ENCODE measurements at regions not wholly inside any gene's neighbourhood (a gene's known extent, or its start where the extent isn't known, plus 50 kb on each side); places are given as distances from the start of the nearest gene placed in this dataset.

DNA sequence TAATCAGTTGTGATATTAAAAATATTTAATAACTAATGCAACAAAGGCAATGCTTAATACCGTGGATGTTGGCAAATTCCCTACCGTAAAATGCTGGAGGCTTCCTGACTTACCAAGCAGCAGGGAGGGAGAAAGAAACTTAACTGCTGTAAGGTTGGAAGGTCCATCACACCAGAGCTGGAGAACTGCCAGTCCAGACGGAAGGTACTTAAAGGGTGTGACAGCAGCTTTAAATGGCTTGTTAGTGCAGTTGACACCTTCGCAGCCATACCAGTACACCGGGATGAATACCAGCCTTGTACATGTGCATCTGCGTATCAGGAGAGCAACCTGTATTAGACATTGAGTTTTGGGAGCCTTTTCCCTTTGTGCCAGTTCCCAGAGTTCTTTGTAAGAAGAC lies 269.5 kb upstream of the NCAM2 start:
- H3K9ac ChIP-seq (ENCODE audit: low read length) = no peak overlapping the region
- peaks cover 11 to 21% of the 10 kb centered on the region in 2 experiments; a peak in 2 of 4 replicates for H3K9me3 ChIP-seq (ENCODE audit: control insufficient read depth in 1 of 2, insufficient read depth in 1 of 2, low read depth in 1 of 2, low read length in 2 of 2)
- no peak overlapping the region for H3K27ac ChIP-seq (ENCODE audit: low read depth, low read length)
- no peaks in the 10 kb centered on the region for H3K27me3 ChIP-seq (ENCODE audit: insufficient read depth, low read length)
- no peaks in the 10 kb centered on the region for H4K20me1 ChIP-seq (ENCODE audit: insufficient read depth)
- intact Hi-C loops (cut with micrococcal nuclease) = no loop called here
- ATAC-seq = no peak
- RAD21 ChIA-PET (ENCODE audit: low non-redundant PET in 1 of 2, low total read pairs in 2 of 2, uncharacterized antibody in 2 of 2, unreplicated experiment in 2 of 2) = no interaction called here
- POLR2A ChIA-PET = no interaction called here
- DNase-seq (ENCODE audit: low read depth, low spot score) = no peak
- TF ChIP-seq EZH2 (IDR thresholded peaks at IDR 0.05) = no peak
- no peak for TF ChIP-seq FOSL1 (IDR thresholded peaks at IDR 0.05; ENCODE audit: low read depth)
- no peak for TF ChIP-seq ELF1 (IDR thresholded peaks at IDR 0.05; ENCODE audit: borderline replicate concordance, low read depth)
- TF ChIP-seq, protein P1, sequence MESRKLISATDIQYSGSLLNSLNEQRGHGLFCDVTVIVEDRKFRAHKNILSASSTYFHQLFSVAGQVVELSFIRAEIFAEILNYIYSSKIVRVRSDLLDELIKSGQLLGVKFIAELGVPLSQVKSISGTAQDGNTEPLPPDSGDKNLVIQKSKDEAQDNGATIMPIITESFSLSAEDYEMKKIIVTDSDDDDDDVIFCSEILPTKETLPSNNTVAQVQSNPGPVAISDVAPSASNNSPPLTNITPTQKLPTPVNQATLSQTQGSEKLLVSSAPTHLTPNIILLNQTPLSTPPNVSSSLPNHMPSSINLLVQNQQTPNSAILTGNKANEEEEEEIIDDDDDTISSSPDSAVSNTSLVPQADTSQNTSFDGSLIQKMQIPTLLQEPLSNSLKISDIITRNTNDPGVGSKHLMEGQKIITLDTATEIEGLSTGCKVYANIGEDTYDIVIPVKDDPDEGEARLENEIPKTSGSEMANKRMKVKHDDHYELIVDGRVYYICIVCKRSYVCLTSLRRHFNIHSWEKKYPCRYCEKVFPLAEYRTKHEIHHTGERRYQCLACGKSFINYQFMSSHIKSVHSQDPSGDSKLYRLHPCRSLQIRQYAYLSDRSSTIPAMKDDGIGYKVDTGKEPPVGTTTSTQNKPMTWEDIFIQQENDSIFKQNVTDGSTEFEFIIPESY (IDR thresholded peaks at IDR 0.05; ENCODE audit: extremely low read depth, insufficient replicate concordance, low read length) = no peak
- no peak for TF ChIP-seq POLR2AphosphoS5 (IDR thresholded peaks at IDR 0.05; ENCODE audit: low read depth, low read length)
- TF ChIP-seq YY1 (IDR thresholded peaks at IDR 0.05; ENCODE audit: extremely low read depth, insufficient replicate concordance, low read depth, low read length) = no peak
- no peak for TF ChIP-seq ZNF274 (IDR thresholded peaks at IDR 0.05; ENCODE audit: low read depth, low read length)
- TF ChIP-seq, protein P2, sequence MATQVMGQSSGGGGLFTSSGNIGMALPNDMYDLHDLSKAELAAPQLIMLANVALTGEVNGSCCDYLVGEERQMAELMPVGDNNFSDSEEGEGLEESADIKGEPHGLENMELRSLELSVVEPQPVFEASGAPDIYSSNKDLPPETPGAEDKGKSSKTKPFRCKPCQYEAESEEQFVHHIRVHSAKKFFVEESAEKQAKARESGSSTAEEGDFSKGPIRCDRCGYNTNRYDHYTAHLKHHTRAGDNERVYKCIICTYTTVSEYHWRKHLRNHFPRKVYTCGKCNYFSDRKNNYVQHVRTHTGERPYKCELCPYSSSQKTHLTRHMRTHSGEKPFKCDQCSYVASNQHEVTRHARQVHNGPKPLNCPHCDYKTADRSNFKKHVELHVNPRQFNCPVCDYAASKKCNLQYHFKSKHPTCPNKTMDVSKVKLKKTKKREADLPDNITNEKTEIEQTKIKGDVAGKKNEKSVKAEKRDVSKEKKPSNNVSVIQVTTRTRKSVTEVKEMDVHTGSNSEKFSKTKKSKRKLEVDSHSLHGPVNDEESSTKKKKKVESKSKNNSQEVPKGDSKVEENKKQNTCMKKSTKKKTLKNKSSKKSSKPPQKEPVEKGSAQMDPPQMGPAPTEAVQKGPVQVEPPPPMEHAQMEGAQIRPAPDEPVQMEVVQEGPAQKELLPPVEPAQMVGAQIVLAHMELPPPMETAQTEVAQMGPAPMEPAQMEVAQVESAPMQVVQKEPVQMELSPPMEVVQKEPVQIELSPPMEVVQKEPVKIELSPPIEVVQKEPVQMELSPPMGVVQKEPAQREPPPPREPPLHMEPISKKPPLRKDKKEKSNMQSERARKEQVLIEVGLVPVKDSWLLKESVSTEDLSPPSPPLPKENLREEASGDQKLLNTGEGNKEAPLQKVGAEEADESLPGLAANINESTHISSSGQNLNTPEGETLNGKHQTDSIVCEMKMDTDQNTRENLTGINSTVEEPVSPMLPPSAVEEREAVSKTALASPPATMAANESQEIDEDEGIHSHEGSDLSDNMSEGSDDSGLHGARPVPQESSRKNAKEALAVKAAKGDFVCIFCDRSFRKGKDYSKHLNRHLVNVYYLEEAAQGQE (IDR thresholded peaks at IDR 0.05; ENCODE audit: low read depth) = no peak
- TF ChIP-seq JUND (IDR thresholded peaks at IDR 0.05) = no peak
- no peak for TF ChIP-seq CBX3 (IDR thresholded peaks at IDR 0.05; ENCODE audit: low read depth)
- TF ChIP-seq SIN3A (IDR thresholded peaks at IDR 0.05; ENCODE audit: low read depth) = no peak
- TF ChIP-seq EZH2phosphoT487 (IDR thresholded peaks at IDR 0.05; ENCODE audit: borderline replicate concordance) = no peak
- CTCF ChIA-PET = no interaction called here
- H2AFZ ChIP-seq (ENCODE audit: low read depth, low read length, poor library complexity, severe bottlenecking) = no peak overlapping the region
- H3K36me3 ChIP-seq (ENCODE audit: control insufficient read depth in 1 of 2, insufficient read depth in 2 of 2, low read length in 2 of 2) = no peaks in the 10 kb centered on the region
- no peaks in the 10 kb centered on the region for H3K79me2 ChIP-seq (ENCODE audit: insufficient read depth, low read length)
- no TSS peak for BruUV-seq (replicated peaks)
- H3K9me2 ChIP-seq (ENCODE audit: insufficient read depth) = no peaks in the 10 kb centered on the region
- no peaks in the 10 kb centered on the region for H3K4me1 ChIP-seq (ENCODE audit: control insufficient read depth in 1 of 2, insufficient read depth in 2 of 2, low read length in 2 of 2)
- no peak overlapping the region for H3K4me3 ChIP-seq (replicated peaks in 1 of 2; ENCODE audit: low read depth in 1 of 2, low read length in 2 of 2)
- H3K4me2 ChIP-seq (ENCODE audit: low read length) = no peak overlapping the region

All from HCT116 (cell line).